ENCODE measurements at regions not wholly inside any gene's neighbourhood (a gene's known extent, or its start where the extent isn't known, plus 50 kb on each side); places are given as distances from the start of the nearest gene placed in this dataset.

- TF ChIP-seq CTCF (IDR thresholded peaks at IDR 0.05) (no peak), POLR2AphosphoS5 (IDR thresholded peaks at IDR 0.05; ENCODE audit: insufficient read depth in 1 of 2, low read depth in 1 of 2) (peak in 1 of 2 donors; percentile 52), POLR2A (IDR thresholded peaks at IDR 0.05) (no peak)
Measured at GRCh38 chr4:26015133-26015651, 101.2 kb downstream of the SMIM20 start.

Measured in vagina (tissue), 2 donors.